Panc1 (cell line): ENCODE measurements at regions not wholly inside any gene's neighbourhood (a gene's known extent, or its start where the extent isn't known, plus 50 kb on each side); places are given as distances from the start of the nearest gene placed in this dataset.

Experiments used
- CTCF ChIP-seq: fragments of 450-650 bp; IDR thresholded peaks from 2 replicates; pipeline ENCODE4 v1.5.1; 2017; ENCODE audit warnings: mild to moderate bottlenecking
- POLR2AphosphoS5 ChIP-seq: IDR thresholded peaks from 2 replicates; pipeline ENCODE4 v1.6.1; 2012; ENCODE audit warnings: mild to moderate bottlenecking, low read depth, low read length, moderate library complexity

DNA sequence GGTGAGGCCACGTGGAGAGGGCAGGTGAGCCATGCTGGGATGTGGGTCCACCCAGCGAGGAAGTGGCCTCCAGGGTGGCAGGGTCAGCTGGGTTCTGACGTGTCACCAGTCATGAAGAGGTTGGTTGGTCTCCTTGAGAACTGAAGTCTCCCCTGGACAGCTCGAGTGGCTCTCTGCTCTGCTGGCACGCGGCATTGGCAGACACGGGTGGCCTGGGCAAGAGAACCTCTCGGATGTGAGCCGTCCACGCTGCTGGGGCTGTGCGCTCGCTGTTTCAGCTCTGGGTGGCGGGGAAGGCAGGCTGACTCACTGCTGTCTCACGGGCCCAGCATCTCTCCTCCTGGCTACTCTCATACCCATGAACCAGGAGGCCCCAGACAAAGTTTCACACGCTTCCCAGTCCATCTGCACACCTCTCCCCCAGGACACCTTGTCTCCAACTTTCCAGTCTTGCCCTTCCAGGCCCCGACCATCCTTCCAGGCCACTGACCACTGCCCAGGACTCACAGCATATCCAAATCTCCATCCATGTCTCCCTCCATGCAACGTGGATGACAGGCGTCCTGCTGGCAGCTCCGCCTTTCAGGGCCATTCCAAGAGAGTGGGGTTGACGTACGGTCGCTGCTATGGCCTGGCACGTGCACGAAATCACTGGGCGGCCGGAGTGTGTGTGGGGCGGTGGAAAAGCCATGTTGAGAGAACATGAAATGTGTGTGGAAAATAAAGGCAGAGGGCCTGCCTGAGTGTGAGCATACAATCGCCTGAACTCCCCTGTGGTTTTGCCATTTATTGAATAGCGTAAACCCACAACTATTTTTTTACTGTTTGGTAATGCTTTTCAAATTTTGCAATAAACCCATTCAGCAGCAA is 145.0 kb upstream of the COL5A1 start:
- TF ChIP-seq CTCF (no peak), POLR2AphosphoS5 (no peak)
